ENCODE measurements at regions not wholly inside any gene's neighbourhood (a gene's known extent, or its start where the extent isn't known, plus 50 kb on each side); places are given as distances from the start of the nearest gene placed in this dataset.

DNA sequence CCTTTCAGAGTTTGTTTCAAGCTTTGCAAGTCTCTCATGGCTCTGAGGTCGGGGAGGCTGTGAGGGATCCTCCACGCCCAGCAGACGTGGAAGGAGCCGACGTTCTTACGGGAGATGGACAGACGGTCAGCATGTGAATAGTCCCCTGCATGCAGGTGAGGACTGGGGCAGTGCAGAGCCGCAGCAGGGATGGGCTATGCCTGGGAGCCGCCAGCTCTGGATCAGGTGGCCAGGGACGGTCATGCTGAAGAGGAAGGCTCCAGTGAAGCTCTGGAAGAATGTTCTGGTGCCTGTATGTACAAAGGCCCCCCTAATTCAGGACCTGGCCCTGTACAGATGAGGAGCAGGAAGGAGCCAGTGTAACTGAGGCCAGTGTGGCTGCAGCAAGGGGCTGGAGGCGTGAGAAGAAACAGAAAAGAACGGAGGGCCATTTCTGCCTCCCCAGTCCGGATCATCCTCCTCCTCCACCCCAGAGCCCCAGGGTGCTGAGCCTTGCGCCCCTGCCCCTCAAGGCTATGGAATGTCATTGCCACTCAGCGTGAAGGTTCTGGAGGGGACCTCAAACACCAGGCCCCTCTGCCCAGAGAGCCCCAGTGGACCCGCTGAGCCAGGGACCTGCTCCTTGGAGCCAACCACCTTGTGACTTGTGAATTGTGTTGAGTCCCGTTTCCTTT is 96.8 kb upstream of the DIO3 start:
- Histone ChIP-seq H3K4me3 (ENCODE audit: low read depth, low read length) (no peak overlapping the region), H3K27me3 (peaks cover 7% of the 10 kb centered on the region), H3K36me3 (no peaks in the 10 kb centered on the region), H3K4me1 (no peaks in the 10 kb centered on the region), H3K9me3 (no peaks in the 10 kb centered on the region)
- TF ChIP-seq, protein P1, sequence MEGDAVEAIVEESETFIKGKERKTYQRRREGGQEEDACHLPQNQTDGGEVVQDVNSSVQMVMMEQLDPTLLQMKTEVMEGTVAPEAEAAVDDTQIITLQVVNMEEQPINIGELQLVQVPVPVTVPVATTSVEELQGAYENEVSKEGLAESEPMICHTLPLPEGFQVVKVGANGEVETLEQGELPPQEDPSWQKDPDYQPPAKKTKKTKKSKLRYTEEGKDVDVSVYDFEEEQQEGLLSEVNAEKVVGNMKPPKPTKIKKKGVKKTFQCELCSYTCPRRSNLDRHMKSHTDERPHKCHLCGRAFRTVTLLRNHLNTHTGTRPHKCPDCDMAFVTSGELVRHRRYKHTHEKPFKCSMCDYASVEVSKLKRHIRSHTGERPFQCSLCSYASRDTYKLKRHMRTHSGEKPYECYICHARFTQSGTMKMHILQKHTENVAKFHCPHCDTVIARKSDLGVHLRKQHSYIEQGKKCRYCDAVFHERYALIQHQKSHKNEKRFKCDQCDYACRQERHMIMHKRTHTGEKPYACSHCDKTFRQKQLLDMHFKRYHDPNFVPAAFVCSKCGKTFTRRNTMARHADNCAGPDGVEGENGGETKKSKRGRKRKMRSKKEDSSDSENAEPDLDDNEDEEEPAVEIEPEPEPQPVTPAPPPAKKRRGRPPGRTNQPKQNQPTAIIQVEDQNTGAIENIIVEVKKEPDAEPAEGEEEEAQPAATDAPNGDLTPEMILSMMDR (IDR thresholded peaks at IDR 0.05; ENCODE audit: low read depth, low read length) = no peak
- no peak for DNase-seq

DNA sequence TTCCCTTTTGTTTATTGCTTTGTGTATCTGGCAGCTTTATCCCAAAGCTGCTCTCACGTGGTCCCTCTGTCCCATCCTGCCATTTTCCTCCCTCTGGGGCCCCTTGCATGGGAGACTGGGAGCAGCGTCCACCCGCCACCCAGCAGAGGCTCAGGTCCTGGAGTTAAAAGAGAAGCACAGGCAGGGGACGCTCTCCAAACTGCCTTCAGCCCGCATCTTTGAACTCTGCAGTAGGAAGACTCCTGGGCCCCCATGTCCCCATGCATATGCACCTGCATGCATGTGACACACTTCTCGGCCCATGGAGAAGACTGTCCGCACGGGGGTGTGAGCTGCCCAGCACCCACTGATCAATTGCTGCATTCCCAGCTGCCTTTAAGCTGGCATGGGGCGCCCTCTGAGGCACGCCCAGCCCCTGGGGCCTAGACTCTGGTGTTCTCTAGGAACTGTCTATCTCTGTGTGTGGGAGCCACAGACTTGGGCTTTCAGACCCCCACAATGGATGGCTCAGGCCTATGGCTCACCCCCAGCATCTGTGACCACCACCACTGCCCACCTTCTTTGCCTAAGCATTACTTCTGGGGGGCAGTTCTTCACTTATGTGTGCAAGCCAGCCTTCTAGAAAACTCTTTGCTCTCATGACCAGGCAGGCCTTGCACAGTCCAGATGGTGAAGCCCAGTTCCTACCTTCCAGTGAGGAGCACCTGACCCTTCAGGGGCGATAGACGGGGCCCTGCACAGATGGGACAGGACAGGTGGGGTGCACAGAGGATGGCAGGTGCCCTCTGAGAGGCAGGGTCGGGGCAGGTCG is 96.1 kb upstream of the DIO3 start:
- DNase-seq = no peak
- Histone ChIP-seq H3K4me1 (no peaks in the 10 kb centered on the region), H3K4me3 (ENCODE audit: low read depth, low read length) (no peak overlapping the region), H3K9me3 (no peaks in the 10 kb centered on the region), H3K36me3 (no peaks in the 10 kb centered on the region), H3K27me3 (peaks cover 2% of the 10 kb centered on the region; the same call in 1 of the 2 replicates)
- TF ChIP-seq, protein P1 (IDR thresholded peaks at IDR 0.05; ENCODE audit: low read depth, low read length) = no peak

DNA sequence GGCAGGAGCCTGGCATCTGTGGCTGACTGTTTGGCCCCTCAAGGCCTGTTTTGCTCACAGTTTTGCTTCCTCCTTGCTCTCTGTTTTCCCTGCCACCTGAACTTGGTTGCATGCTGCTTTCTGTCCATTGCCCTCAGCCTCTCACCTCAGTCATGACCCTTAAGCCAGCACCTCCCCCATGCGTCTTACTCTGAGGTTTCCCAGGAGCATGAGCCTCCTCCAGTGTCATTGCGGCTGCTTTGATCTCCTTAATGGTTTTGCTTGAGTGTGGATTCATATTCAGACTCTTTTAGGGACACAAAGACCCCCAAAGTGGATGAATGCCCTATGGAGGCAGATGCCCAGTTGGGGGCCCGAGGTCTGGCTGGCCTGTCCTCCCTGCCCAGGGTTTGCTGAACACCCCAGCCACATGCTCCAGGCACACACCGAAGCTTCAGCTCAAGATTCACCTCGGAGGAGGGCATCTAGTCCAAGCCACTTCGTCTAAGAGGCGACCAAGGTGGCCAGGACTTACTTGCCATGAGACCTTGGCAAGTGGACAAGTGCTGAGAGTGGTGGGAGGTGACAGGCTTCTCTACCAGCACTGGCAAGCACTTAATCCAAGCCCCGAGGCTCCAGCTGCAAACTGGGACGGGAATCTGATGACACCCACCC is 95.4 kb upstream of the DIO3 start:
- no peak for DNase-seq
- TF ChIP-seq, protein P1 (IDR thresholded peaks at IDR 0.05; ENCODE audit: low read depth, low read length) = no peak
- no peaks in the 10 kb centered on the region for H3K4me1 ChIP-seq
- H3K4me3 ChIP-seq (ENCODE audit: low read depth, low read length) = no peak overlapping the region
- no peaks in the 10 kb centered on the region for H3K9me3 ChIP-seq
- H3K36me3 ChIP-seq = no peaks in the 10 kb centered on the region
- H3K27me3 ChIP-seq = no peaks in the 10 kb centered on the region

DNA sequence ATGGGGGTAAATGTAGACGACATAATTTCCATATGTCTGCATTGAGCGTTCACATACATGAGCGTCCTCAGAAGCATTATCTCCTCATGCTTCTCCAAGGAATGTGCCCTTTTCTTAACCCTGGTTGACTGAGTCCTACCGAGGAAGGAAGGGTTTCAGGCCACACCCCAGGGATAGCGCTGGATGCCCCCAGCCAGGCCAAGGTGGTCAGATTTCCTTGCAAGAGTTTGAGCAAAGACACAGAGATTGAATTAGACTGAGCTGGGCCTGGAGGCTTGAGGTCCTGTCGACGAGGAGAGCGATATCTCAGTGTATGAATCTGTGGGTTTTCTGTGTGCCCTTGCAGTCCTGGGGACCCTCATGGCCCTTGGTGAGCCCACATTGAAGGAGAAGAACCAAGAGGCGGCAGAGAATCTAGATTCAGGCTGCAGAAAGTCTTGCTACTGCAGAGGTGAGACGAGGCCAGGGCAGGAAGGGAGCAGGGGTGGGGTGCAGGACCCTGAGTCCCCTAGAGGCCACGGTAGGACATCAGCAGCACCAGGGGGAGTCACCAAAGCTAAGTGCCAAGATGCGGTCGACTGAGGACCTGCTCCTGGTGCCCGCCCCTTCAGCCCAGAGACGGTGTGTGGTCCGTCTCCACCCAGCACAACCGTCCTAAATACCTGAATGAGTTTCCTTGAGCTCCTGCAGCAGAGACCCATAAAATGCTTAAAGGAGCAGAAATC is 94.7 kb upstream of the DIO3 start:
- no peaks in the 10 kb centered on the region for H3K9me3 ChIP-seq
- no peaks in the 10 kb centered on the region for H3K36me3 ChIP-seq
- H3K27me3 ChIP-seq = no peaks in the 10 kb centered on the region
- no peaks in the 10 kb centered on the region for H3K4me1 ChIP-seq
- no peak for DNase-seq
- TF ChIP-seq, protein P1 (IDR thresholded peaks at IDR 0.05; ENCODE audit: low read depth, low read length) = no peak
- H3K4me3 ChIP-seq (ENCODE audit: low read depth, low read length) = no peak overlapping the region

DNA sequence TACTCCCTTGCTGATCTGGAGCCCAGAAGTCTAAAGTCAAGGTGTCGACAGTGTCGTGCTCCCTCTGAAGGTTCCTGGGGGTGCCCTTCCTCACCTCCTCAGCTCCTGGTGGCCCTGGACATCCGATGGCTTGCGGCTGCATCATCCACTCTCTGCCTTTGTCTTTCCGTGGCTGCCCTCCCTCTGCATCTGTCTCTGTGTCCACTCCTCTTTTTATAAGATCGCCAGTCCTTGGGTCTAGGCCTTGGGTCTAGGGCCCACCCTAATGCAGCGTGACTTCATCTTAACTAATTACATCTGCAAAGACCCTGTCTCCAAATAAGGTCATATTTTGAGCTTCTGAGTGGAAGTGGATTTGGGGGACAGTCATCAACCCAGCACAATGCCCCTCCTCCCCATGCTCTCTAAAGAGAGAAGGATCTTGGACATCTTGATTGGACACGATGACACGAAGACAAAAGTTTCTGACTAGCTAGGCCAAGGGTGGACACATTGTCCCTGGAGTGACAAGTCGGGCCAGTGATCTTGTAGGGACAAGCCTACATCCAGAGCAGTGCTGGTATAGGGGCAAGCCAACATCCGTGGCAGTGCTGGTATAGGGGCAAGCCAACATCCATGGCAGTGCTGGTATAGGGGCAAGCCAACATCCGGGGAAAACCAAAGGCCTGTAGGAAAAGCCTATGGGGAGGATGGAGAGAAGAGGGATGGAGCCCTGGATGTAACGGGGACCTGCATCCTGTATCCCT is 93.9 kb upstream of the DIO3 start:
- no peaks in the 10 kb centered on the region for H3K9me3 ChIP-seq
- TF ChIP-seq, protein P1 (IDR thresholded peaks at IDR 0.05; ENCODE audit: low read depth, low read length) = no peak
- H3K4me1 ChIP-seq = no peaks in the 10 kb centered on the region
- no peak overlapping the region for H3K4me3 ChIP-seq (ENCODE audit: low read depth, low read length)
- no peaks in the 10 kb centered on the region for H3K36me3 ChIP-seq
- H3K27me3 ChIP-seq = no peaks in the 10 kb centered on the region
- DNase-seq = no peak

Measured in BE2C (cell line).